ENCODE measurements at regions not wholly inside any gene's neighbourhood (a gene's known extent, or its start where the extent isn't known, plus 50 kb on each side); places are given as distances from the start of the nearest gene placed in this dataset.

DNA sequence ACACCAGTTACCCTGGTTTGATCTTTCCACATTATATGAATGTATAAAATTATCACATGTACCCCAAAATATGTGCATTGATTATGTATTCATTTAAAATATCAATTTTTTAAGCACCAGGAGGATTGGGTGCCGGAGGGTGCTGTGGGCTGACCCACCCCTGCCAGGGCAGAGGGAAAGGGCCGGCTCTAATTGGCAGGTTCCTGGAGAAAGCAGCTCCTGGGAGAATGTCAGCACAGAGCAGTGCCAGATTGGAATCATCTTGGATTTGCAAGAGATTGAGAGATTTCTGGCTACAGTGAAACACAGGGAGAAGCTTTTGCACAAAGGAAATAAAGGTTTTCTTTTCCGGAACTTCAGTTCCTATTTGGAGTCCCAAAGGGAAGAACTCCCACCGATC, 264.4 kb upstream of the TCERG1L start:
- DNase-seq = no peak
- TF ChIP-seq EZH2 (optimal IDR thresholded peaks at IDR 0.05; ENCODE audit: low read depth, low read length) (no peak), EZH2phosphoT487 (IDR thresholded peaks at IDR 0.05; ENCODE audit: low read length) (no peak)
- TF ChIP-seq, protein P1, sequence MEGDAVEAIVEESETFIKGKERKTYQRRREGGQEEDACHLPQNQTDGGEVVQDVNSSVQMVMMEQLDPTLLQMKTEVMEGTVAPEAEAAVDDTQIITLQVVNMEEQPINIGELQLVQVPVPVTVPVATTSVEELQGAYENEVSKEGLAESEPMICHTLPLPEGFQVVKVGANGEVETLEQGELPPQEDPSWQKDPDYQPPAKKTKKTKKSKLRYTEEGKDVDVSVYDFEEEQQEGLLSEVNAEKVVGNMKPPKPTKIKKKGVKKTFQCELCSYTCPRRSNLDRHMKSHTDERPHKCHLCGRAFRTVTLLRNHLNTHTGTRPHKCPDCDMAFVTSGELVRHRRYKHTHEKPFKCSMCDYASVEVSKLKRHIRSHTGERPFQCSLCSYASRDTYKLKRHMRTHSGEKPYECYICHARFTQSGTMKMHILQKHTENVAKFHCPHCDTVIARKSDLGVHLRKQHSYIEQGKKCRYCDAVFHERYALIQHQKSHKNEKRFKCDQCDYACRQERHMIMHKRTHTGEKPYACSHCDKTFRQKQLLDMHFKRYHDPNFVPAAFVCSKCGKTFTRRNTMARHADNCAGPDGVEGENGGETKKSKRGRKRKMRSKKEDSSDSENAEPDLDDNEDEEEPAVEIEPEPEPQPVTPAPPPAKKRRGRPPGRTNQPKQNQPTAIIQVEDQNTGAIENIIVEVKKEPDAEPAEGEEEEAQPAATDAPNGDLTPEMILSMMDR (IDR thresholded peaks at IDR 0.05; ENCODE audit: low read length) = no peak
- H3K27me3 ChIP-seq (replicated peaks; ENCODE audit: insufficient read depth, low read length) = no peaks in the 10 kb centered on the region
- no peaks in the 10 kb centered on the region for H4K20me1 ChIP-seq (ENCODE audit: insufficient read depth, low read length)
- no peak overlapping the region for H3K27ac ChIP-seq (ENCODE audit: low read length)
- H3K9me2 ChIP-seq (replicated peaks; ENCODE audit: insufficient read depth, low read length) = no peaks in the 10 kb centered on the region
- no peaks in the 10 kb centered on the region for H3K4me1 ChIP-seq (ENCODE audit: low read length)
- H2AFZ ChIP-seq (ENCODE audit: low read length) = no peak overlapping the region
- no peak overlapping the region for H3K9ac ChIP-seq (ENCODE audit: low read length)
- no peak overlapping the region for H3K4me2 ChIP-seq (ENCODE audit: low read depth, low read length)
- no peaks in the 10 kb centered on the region for H3K79me2 ChIP-seq (ENCODE audit: low read length)
- H3F3A ChIP-seq (ENCODE audit: insufficient read depth, low read length) = no peaks in the 10 kb centered on the region
- H3K4me3 ChIP-seq (ENCODE audit: low read length) = no peak overlapping the region
- no peaks in the 10 kb centered on the region for H3K9me3 ChIP-seq (replicated peaks; ENCODE audit: insufficient read depth, low read length)
- no peaks in the 10 kb centered on the region for H3K36me3 ChIP-seq (replicated peaks; ENCODE audit: insufficient read depth, low read length)

DNA sequence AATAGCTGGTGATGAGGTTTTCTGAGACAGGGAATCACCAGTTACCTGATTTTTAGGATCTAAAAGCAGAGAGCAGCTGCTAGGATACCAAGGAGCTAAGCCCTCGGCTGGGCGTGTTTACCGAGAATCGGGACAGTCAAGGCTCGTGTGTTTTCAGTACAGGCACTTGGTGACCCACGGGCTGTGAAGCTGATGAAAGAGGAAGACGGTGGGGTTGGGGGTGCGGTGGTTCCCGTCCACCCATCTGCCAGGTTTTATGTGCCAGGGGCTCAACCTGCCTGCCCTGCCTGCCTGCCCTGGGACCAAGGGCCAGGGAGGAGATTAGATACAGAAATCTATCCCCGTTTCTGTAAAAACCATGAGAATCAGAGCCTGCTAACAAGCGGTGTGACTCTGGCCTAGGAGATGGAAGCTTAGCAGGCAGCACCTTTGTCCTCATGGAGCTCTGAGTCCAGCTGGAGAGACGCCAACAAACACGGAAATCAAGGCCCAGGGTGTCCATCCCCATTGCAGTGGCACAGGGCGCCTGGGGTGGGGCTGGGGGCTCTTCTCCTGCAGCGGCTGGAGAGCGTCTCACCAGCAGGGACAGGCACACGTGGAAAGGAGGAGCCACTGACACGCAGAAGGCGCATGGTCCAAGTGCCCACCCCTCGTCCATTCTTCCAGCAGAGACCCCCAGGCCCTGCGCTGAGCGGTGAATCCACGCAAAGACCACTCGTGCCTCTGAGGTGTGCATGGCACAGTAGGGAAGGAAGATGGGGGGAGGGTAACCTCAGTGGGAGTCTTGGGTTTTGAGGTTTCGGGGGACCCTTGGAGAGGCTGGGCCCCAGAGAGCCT, 265.0 kb upstream of the TCERG1L start:
- Histone ChIP-seq H3K9me3 (replicated peaks; ENCODE audit: insufficient read depth, low read length) (no peaks in the 10 kb centered on the region), H3K27me3 (replicated peaks; ENCODE audit: insufficient read depth, low read length) (no peaks in the 10 kb centered on the region), H3K4me1 (ENCODE audit: low read length) (no peaks in the 10 kb centered on the region), H3F3A (ENCODE audit: insufficient read depth, low read length) (no peaks in the 10 kb centered on the region), H3K9ac (ENCODE audit: low read length) (no peak overlapping the region), H3K9me2 (replicated peaks; ENCODE audit: insufficient read depth, low read length) (no peaks in the 10 kb centered on the region), H4K20me1 (ENCODE audit: insufficient read depth, low read length) (no peaks in the 10 kb centered on the region), H3K27ac (ENCODE audit: low read length) (no peak overlapping the region), H3K79me2 (ENCODE audit: low read length) (no peaks in the 10 kb centered on the region), H3K36me3 (replicated peaks; ENCODE audit: insufficient read depth, low read length) (no peaks in the 10 kb centered on the region), H2AFZ (ENCODE audit: low read length) (no peak overlapping the region), H3K4me3 (ENCODE audit: low read length) (no peak overlapping the region), H3K4me2 (ENCODE audit: low read depth, low read length) (no peak overlapping the region)
- TF ChIP-seq EZH2phosphoT487 (IDR thresholded peaks at IDR 0.05; ENCODE audit: low read length) (no peak), EZH2 (optimal IDR thresholded peaks at IDR 0.05; ENCODE audit: low read depth, low read length) (no peak)
- TF ChIP-seq, protein P1 (IDR thresholded peaks at IDR 0.05; ENCODE audit: low read length) = no peak
- no peak for DNase-seq

DNA sequence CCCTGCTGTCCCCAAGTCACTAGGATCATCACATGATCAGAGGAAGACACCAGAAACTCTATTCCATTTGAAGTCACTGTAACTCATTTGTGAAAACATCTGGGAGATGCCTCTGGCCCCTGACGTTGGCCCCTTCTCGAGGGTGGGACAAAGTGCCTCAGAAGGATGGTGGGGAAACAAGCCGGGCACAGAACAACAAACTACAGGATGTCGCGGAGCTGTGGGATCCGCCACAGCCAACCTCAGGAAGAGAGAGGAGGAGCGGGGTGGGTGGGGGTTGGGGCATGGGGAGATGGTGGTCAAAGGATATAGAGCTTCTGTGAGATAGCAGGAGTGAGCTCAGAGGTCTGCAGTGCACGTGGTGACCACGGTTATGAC, 265.6 kb upstream of the TCERG1L start:
- Histone ChIP-seq H3K9ac (ENCODE audit: low read length) (no peak overlapping the region), H3K4me3 (ENCODE audit: low read length) (no peak overlapping the region), H2AFZ (ENCODE audit: low read length) (no peak overlapping the region), H3K9me2 (replicated peaks; ENCODE audit: insufficient read depth, low read length) (no peaks in the 10 kb centered on the region), H3K4me1 (ENCODE audit: low read length) (no peaks in the 10 kb centered on the region), H3K4me2 (ENCODE audit: low read depth, low read length) (no peak overlapping the region), H4K20me1 (ENCODE audit: insufficient read depth, low read length) (no peaks in the 10 kb centered on the region), H3K79me2 (ENCODE audit: low read length) (no peaks in the 10 kb centered on the region), H3K27me3 (replicated peaks; ENCODE audit: insufficient read depth, low read length) (no peaks in the 10 kb centered on the region), H3K36me3 (replicated peaks; ENCODE audit: insufficient read depth, low read length) (no peaks in the 10 kb centered on the region), H3K9me3 (replicated peaks; ENCODE audit: insufficient read depth, low read length) (no peaks in the 10 kb centered on the region), H3F3A (ENCODE audit: insufficient read depth, low read length) (no peaks in the 10 kb centered on the region), H3K27ac (ENCODE audit: low read length) (no peak overlapping the region)
- no peak for DNase-seq
- no peak for TF ChIP-seq EZH2 (optimal IDR thresholded peaks at IDR 0.05; ENCODE audit: low read depth, low read length)
- TF ChIP-seq EZH2phosphoT487 (IDR thresholded peaks at IDR 0.05; ENCODE audit: low read length) = no peak
- TF ChIP-seq, protein P1 (IDR thresholded peaks at IDR 0.05; ENCODE audit: low read length) = no peak

Measured in MM.1S (cell line).